NCI-H1930 (cell line): ENCODE measurements at regions not wholly inside any gene's neighbourhood (a gene's known extent, or its start where the extent isn't known, plus 50 kb on each side); places are given as distances from the start of the nearest gene placed in this dataset.
"Not testable (repeated sequence)": the region's sequence is repeated elsewhere in the genome, so short reads cannot be mapped to it uniquely, and the experiment has no call there.

Experiments used
- DNase-seq, 2 experiments: peaks; one replicate each; lab custom pipeline; 2025; lab: John Stamatoyannopoulos, UW

DNA sequence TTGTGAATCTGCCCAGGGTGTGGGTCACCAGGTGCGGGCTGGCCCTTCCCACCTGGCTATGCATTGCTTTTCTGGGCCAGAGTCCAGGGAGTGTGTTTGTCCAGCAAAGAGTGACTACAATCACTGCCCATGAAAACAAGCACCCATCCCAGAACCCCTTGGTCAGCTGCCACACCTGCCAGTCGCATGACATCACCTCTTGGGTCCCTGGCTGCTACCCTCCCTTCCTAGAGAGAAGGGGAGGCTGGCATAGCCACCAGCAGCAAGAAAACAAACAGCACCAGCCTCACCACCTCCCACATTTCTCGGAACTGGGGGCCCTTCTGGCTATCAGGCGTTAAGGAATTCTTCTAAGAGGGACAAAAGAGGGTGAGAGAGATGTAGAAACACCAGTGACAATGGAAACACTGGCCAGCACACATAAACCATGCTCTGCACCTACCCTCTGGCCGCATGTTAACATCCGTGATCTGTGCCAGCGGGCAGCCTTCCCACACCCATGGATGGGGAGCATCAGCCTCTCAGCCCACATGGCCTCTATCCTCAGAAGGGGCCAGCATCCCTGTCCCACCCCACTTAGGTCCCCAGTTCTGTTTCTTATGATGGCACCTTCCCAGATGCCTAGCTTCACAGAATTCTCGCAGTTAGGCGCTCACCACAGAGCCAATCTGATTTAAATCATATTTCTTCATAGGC is 109.7 kb upstream of the GLI2 start:
- no peak for DNase-seq

DNA sequence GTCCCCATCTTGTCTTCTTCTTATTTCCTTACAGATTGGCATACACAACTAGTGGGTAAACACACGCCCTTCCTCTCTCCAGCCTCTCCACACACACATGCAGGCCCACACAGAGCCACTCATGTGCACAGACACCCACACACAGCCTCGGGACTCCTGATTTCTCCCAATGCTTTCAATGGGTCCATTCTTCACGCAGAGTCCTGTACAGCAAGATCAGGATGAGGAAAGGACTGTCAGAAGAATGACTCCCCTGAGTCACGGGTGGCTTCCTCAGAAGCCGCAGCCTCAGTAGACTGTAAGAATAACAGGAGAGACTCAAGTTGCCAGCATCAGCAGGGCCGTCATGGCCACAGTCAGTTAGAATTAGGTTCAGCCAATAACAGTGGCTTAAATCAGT is 109.1 kb upstream of the GLI2 start:
- no peak for DNase-seq

DNA sequence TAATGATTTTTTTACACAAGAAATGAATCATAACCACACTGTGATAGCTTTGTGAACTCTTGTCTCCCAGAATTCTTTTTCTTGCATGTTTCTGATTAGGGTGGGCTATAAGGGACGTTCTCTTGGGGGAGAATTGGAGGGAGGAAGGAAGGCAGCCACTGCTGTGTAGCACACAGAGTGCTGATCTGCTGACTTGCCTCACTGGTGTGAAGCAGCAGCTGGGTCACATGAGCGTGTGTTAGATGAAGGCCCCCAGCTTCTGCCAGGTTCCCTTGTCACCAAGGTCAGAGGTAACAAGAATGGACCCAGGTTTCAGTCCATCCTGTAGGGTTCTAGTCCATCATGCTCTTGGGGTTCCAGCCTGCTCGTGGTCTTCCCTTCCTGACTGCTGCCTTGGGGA is 107.4 kb upstream of the GLI2 start:
- DNase-seq = no peak

DNA sequence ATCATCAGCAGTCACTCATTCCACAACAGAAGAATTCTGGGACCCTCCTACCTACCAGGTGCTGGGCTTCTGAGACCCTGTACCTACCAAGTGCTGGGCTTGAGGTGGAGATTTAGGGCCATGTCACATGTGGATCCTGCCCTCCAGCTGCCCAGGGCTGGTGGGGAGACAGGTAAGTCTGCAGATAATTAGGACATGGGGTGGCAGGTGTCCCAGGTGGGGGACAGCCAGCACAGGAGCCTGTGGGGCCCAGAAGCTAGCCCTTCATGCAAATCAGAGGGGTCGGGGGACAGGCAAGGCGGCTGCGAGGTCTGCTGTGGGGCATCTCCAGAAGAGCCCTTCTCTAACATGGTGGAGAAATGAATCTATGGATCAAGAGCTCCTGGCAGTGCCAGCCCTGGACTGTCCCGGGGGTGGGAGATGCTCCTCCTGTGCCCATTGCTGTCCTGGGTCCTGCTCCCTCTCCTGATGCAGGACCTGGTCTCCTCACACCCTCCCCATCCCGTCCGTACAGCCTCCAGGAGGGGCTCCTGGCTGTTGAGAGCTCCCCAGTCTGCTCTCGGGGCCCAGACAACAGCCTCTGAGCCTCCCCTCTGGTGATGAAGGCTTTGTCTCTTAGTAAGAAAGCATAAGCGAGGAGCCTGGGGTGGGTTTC is 106.3 kb upstream of the GLI2 start:
- no peak for DNase-seq

DNA sequence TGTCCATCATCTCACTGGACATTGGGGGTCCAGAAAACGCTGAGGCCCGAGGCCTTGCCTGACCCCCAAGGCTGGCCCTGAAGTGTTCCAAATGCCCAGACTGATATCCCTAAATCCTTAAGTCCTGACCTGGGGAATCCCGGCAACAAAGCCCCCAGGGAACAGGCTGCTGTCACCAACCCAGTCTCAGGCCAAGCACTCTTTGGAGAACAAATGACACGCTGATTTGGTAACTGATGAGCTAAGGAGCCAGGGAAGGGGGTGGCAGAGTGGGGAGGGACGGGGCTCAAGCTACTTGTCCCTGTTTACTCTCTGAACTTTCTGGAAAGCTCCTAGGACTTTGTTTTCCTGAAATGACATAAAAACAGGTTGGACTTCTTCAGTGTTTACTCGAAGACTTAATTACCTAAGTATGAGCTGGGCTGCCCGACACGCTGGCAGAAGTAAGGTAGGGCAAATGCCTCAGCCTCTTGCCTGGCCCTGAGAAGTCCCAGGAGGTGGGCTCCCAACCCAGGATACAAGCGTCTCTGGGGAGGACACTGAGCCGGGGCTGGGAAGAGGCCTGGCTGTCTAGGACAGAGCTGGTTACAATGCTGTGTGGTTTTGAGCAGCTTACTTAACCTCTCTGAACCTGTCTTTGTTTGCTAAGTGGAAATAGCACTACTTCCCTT is 105.5 kb upstream of the GLI2 start:
- DNase-seq = no peak

DNA sequence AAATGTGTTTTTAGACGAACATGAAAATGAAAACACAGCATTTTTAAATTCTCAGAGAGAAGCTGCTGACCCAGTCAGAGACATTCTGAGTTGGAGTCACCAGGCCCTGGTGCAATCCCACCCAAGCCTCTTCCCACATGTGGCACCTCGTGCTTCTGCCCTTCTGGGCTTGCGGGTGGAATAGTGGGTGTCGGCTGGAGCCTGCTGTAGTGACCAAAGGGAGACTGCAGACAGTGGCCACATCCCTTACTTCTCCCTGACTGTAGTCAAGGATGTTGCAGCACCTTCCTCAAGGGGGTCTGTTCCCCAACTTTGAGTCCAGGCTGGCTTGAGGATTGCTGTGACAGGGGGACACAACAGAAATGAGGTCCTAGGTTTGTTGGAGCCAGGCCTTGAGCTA is 104.4 kb upstream of the GLI2 start:
- no peak for DNase-seq

DNA sequence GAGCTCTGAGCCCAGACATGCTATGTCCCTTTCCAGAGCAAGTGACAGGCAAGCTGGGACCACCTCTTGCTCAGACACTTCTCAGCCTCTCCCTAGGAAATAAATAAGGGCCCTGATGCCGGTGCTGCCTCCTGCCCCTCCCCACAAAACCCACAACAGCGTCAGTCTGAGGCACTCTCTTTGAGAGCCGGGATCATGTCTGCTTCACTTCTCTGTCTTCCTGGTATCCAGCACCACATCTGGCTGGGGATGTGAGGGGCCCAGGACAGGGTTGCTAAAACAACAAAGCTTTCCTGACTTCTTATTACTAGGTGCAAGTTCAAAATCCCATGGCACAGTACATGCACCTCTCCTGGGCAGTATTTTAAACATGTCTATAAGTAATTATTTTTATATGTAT is 103.9 kb upstream of the GLI2 start:
- DNase-seq = no peak

DNA sequence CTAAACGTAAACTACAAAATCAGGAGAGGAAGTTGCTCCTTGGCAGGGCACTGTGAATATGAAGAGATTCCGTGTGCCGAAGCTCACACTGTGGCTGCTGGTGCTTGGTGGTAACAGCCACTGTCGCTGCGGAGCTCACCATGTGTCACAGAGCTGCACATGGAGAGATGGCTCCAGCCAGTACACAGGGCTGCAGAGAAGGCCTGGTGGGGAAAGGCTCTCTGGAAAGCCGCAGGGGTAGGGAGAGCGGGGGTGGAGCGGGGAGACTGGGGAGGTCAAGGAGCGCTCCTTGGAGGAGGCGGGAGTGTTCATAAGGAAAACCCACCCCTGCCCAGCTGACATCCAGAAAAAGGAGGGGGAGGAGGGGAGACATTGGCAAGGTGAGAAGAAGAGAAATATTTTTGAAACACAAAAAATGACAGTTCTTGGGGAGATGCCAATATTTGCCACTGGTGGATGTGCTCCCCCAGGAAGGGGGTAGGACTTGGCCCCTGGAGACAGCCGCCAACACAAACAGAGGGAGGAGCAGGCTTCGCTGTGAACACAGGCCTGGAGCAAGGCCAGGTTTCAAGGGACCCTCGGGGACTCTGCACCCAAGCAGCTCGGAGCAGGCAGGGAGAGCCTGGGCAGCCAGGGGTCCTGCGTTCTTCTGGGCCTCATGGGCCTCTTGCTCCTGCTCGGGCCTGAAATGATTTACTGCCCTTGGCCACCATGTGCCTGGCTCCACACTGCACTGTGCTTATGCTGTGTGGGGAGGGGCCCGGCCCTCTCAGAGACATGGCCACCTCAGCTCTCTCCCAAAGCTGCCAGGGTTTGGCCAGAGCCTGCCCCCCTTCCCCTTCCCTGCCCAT is 102.6 kb upstream of the GLI2 start:
- DNase-seq = no peak

DNA sequence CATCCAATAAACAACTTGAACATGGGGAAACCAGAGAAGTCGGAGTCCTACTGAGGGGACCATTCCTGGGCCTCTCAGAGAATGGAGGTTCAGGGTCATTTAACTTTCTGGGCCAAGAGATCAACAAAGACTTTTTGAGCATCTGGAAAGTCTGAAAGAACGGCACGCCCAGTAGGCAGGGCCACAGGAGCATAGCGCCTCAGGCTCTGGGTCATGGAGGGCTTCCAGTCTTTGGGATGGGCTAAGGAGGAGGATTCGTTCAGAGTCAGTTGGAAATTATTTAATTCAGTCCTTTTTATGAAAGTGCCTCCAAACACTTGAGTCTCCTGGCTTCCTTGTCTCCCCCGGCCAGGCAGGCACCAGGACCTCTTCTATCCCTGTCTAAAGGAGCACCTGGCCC is 101.1 kb upstream of the GLI2 start:
- DNase-seq = no peak

DNA sequence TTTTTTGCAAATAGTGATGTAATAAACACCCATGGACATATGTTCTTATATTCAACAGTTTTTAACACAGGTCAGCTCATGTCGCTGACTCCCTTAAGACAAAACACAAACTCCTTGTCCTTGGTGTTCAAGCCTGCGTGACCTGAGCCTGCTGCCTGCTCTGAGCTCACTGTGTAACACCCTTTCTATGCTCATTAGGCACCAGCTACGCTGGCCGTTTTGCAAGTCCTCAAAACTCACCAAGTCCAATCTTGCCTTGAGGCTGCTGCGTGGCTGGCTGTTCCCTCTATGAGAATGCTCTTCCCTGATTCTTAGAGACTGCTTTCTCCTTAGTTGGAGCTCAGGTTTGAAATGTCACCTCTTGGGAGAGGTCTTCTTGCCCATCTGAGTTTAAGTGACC is 100.5 kb upstream of the GLI2 start:
- DNase-seq = no peak

DNA sequence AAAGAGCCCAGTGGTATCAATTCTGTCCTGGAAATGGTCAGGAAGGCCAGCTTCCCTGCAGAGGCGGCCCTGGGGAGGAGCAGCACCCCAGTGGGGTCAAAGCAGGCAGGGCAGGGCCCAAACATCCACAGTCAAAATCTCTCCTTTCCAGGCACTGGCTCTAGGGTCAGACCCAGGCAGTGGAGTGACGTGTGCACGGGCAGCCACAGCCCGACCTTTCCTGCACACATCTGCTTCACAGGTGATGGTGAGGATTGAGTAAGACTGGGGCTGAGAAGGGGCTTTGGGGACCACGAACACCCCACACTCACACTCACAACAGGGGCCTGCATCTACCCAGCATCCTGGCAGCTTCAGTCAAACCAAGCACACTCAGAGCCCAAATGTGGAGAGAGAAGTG is 97.8 kb upstream of the GLI2 start:
- no peak for DNase-seq

DNA sequence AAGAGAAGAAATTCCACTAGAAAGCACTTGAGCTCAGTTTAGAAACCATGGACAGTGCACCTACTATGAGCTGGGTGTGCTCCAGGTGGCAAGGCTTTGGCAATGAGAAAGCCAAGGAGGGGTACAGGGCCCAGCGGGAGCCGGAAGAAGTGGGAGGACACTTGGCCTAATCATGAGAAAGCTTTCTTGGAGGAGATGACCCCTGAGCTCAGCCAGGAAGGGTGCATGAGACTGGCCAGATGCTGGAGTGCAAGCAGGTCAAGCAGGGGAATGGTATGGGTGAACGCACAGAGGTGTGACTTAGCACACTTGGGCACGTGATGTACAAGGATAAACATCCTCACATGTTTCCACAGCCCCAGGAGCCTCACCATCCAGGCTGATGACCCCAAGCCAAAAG is 97.2 kb upstream of the GLI2 start:
- no peak for DNase-seq

DNA sequence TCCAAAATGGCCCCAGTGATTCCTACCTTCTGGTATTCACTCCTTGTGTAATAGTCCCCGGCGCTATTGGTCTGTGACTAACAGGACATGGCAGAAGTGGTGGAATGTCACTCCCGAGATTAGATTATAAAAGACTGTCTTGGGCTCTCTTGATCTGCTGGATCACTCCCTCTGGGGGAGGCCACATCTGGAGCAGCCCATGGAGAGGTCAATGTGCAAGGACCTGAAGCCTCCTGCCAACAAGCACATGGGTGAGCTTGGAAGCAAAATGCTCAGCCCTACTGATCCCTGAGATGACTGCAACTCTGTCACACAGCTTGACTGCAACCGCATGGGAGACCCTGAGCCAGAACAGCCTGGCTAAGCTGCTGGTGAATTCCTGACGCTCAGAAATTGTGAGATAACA is 94.3 kb upstream of the GLI2 start:
- no peak for DNase-seq

DNA sequence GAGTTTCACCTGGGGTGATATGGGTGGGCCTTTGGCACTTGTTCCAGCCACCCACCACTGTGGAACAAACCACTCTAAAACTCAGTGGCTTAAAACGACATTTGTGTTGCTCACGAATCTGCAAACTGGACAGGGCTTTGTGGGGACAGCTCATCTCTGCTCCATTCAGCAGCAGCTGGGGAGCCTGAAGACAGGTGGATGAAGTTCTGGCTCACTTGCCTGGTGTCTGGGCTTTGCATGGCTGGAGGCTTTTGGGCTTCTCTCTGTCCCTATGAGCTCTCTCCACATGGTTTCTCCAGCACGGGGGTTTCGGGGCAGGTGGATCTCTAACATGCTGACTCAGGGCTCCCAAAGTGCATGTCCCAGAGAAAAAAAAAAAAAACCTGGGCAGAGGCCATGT is 93.0 kb upstream of the GLI2 start:
- DNase-seq = no peak

DNA sequence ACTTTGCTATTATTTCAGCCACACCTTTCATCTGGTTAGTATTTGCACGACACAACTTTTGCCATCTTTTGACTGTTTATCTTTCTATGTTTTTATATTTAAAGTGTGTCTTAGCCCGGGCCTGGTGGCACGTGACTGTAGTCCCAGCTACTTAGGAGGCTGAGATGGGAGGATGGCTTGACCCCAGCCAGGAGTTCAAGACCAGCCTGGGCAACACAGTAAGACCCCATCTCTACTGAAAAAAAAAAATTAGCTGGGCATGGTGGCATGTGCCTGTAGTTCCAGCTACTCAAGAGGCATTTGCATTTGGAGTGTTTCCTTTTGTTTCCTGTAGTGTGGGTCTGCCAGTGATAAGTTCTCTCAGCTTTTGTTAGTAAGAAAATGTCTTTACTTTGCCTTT is 88.7 kb upstream of the GLI2 start:
- DNase-seq = no peak

DNA sequence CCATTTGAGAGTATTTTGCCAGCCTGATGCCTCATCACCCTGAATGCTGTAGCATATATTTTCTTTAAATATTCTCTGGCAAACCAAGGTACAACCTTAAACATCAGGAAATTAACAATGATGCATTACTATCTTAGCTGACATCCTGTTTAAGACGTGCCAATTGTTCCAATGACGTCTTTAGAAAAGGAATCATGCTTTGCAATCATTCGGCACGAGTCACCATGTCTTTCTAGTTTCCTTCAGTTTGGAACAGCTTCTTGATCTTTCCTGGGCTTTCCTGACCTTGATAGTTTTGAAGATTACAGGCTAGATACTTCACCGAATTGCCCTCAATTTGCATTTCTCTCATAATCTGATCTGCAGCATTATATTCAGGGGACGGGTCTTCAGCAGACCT is 88.2 kb upstream of the GLI2 start:
- no peak for DNase-seq

DNA sequence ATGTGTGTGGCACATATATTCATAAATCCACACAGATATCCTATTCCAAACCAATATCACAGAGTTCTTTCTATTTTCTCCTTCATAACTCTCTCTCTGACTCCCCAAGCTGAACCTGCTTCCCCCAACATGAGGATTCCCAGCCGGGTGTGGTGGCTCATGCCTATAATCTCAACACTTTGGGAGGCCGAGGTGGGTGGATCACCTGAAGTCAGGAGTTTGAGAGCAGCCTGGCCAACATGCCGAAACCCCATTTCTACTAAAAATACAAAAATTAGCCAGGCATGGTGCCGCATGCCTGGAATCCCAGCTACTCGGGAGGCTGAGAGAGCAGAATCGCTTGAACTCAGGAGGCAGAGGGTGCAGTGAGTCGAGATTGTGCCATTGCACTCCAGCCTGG is 86.3 kb upstream of the GLI2 start:
- DNase-seq = not testable (repeated sequence)

DNA sequence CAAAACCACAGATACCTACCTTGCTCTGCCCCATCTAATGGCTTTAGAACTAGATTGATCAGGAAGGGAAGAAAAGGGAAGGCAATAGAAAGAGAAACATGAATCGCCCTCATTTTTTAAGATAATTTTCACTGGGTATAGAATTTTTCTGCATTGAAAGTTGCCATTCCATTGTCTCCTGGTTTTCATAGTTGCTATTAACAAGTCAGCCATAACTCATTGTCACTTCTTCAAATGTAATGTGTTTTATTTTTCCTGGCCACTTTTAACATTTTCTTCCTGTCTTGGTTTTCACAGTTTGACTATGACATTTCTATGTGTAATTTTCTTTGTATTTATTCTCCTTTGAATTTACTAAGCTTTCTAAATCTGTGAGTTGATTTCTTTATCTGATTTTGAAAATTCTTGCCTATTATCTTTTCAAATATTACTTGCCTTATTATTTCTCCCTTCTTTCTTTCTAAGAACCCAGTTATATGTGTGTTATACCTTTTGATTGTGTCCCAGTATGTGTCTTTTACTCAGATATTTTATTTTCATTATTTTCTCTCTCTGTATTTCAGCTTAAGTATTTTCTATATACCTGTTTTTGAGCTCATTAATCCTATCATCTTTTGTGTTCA is 85.5 kb upstream of the GLI2 start:
- no peak for DNase-seq

DNA sequence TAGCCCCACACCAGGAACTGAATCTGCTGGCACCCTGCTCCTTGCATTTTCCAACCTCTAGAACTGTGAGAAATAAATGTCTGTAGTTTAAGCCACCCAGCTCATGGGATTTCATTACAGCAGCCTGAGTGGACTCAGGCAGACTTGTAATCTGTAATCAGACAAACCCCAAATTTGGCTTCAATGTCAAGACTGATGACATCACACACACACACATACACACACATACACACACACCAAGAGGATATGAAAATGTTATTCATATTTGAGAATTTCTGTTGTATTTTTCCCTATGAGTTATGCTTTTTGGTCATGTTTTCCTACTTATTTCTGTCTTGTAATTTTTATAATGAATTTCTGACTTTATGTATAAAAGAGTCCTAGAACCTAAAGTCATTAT is 83.8 kb upstream of the GLI2 start:
- no peak for DNase-seq

DNA sequence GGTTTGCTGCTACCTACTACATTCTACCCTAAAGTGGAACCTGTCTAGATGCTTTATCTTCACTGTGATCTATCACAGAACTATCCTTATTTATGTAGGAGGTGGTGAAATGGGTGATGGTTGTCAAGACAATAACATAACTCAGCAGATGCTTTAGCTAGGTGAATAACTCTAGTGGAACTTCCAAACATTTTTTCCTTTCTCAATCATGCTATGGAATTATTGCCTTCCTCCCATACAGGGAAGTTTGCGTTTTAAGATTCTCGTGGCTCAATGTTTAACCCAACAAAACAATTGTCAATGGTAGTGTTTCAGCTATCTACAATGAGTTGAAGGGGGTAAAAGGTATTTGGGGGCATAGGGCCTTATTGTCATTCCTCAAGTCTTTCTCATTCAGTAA is 82.6 kb upstream of the GLI2 start:
- no peak for DNase-seq

DNA sequence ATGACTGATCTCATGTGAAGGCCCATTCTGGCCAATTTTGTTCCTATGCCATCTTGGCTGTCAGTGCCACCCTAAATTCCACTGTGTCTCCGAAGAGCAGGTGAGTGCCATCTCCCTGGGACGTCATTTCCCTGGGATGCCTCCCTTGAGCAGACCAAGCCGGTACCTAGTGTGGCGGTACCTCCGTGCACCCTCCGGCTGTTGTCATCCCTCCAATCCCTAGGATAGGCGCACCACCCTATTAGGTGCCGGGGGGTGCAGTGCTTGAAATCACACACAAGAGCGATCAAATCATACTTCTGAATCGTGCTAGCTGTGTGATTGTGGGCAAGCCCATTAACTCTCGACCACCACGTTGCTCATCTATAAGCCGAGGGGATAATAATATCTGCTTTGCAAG is 81.8 kb upstream of the GLI2 start:
- DNase-seq = no peak
